ENCODE measurements at regions not wholly inside any gene's neighbourhood (a gene's known extent, or its start where the extent isn't known, plus 50 kb on each side); places are given as distances from the start of the nearest gene placed in this dataset.

DNA sequence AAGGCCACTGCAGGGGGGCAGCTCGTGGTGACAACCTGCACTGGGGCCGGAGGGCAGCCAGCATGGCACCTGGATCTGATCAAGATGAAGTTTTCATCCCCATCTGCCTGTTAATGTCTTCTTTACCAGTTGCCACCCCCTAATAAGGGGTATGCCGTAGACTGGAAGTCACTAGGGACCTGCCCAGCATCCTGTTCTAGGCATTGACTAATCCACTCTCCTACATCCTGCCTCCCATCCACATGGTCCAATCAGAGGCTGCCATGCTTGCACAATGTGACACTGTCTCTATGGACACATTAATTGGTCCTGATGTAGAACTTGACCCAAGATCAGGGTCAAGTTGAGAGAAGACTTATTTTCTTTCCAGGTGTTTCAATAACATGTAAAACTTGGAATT, 95.1 kb upstream of the LCLAT1 start:
- TF ChIP-seq, protein P1, sequence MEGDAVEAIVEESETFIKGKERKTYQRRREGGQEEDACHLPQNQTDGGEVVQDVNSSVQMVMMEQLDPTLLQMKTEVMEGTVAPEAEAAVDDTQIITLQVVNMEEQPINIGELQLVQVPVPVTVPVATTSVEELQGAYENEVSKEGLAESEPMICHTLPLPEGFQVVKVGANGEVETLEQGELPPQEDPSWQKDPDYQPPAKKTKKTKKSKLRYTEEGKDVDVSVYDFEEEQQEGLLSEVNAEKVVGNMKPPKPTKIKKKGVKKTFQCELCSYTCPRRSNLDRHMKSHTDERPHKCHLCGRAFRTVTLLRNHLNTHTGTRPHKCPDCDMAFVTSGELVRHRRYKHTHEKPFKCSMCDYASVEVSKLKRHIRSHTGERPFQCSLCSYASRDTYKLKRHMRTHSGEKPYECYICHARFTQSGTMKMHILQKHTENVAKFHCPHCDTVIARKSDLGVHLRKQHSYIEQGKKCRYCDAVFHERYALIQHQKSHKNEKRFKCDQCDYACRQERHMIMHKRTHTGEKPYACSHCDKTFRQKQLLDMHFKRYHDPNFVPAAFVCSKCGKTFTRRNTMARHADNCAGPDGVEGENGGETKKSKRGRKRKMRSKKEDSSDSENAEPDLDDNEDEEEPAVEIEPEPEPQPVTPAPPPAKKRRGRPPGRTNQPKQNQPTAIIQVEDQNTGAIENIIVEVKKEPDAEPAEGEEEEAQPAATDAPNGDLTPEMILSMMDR (IDR thresholded peaks at IDR 0.05) = no peak
- TF ChIP-seq POLR2AphosphoS5 (IDR thresholded peaks at IDR 0.05) (no peak), POLR2A (IDR thresholded peaks at IDR 0.05) (no peak)
